HG03108 (cell line): ENCODE measurements at regions not wholly inside any gene's neighbourhood (a gene's known extent, or its start where the extent isn't known, plus 50 kb on each side); places are given as distances from the start of the nearest gene placed in this dataset.
"Not testable (repeated sequence)": the region's sequence is repeated elsewhere in the genome, so short reads cannot be mapped to it uniquely, and the experiment has no call there.

Source experiments
- ATAC-seq: cut with Tn5 transposase; IDR thresholded peaks from one replicate; pipeline ENCODE4 v1.9.1; 2021; ENCODE audit warnings: moderate library complexity; ENCODE audit not compliant: unreplicated experiment

- no peak for ATAC-seq
These were observed 276.5 kb downstream of the NUAK1 start for GRCh38 chr12:105862163-105862821.

GRCh38 chr12:105864316-105864715 lies 274.4 kb downstream of the NUAK1 start:
- no peak for ATAC-seq

- no peak for ATAC-seq
These were observed 273.9 kb downstream of the NUAK1 start for GRCh38 chr12:105864901-105865300.

GRCh38 chr12:105865886-105866285 lies 272.9 kb downstream of the NUAK1 start:
- ATAC-seq, result no peak

GRCh38 chr12:105874121-105874520 lies 264.6 kb downstream of the NUAK1 start:
- ATAC-seq, result no peak

- no peak for ATAC-seq
These were observed 262.3 kb downstream of the NUAK1 start for GRCh38 chr12:105876396-105876927.

GRCh38 chr12:105878964-105879363 lies 259.8 kb downstream of the NUAK1 start:
- no peak for ATAC-seq

- ATAC-seq, result no peak
These were observed 257.8 kb downstream of the NUAK1 start for GRCh38 chr12:105880824-105881388.

- ATAC-seq, result no peak
These were observed 256.4 kb downstream of the NUAK1 start for GRCh38 chr12:105882404-105882803.

- no peak for ATAC-seq
These were observed 251.6 kb downstream of the NUAK1 start for GRCh38 chr12:105887131-105887530.

GRCh38 chr12:105888696-105889095 lies 250.1 kb downstream of the NUAK1 start:
- ATAC-seq, result no peak

- no peak for ATAC-seq
These were observed 246.3 kb downstream of the NUAK1 start for GRCh38 chr12:105892362-105892910.

- ATAC-seq, result not testable (repeated sequence)
These were observed 243.4 kb downstream of the NUAK1 start for GRCh38 chr12:105895197-105895832.

- no peak for ATAC-seq
These were observed 241.4 kb downstream of the NUAK1 start for GRCh38 chr12:105897311-105897725.

GRCh38 chr12:105898271-105898670 lies 240.5 kb downstream of the NUAK1 start:
- not testable (repeated sequence) for ATAC-seq

- no peak for ATAC-seq
These were observed 239.2 kb downstream of the NUAK1 start for GRCh38 chr12:105899589-105899988.

GRCh38 chr12:105906561-105906960 lies 232.2 kb downstream of the NUAK1 start:
- no peak for ATAC-seq

GRCh38 chr12:105907982-105908381 lies 230.8 kb downstream of the NUAK1 start:
- no peak for ATAC-seq

- ATAC-seq, result no peak
These were observed 228.7 kb downstream of the NUAK1 start for GRCh38 chr12:105910030-105910429.

- no peak for ATAC-seq
These were observed 226.8 kb downstream of the NUAK1 start for GRCh38 chr12:105911966-105912365.

- no peak for ATAC-seq
These were observed 225.7 kb downstream of the NUAK1 start for GRCh38 chr12:105912882-105913678.
